Trophoblast cell (in vitro differentiated cells and primary cell): ENCODE measurements at regions not wholly inside any gene's neighbourhood (a gene's known extent, or its start where the extent isn't known, plus 50 kb on each side); places are given as distances from the start of the nearest gene placed in this dataset.

Experiments
- DNase-seq, 2 donors: peaks; one replicate each; pipeline ENCODE4 v3.0.0-alpha.2; 2016
- H2AFZ ChIP-seq: 2 replicates; pipeline ENCODE4 v1.6.1; 2013; ENCODE audit warnings: low read length, moderate library complexity, mild to moderate bottlenecking; ENCODE audit not compliant: insufficient read depth, poor library complexity
- H2AK5ac ChIP-seq: 2 replicates; pipeline ENCODE4 v1.6.1; 2013; ENCODE audit warnings: mild to moderate bottlenecking, low read length
- H2BK120ac ChIP-seq: 2 replicates; pipeline ENCODE4 v1.6.1; 2013; ENCODE audit warnings: low read length, mild to moderate bottlenecking, moderate library complexity; ENCODE audit not compliant: insufficient read depth, poor library complexity
- H2BK12ac ChIP-seq: 2 replicates; pipeline ENCODE4 v1.6.1; 2013; ENCODE audit warnings: mild to moderate bottlenecking, low read length, moderate library complexity
- H2BK5ac ChIP-seq: 2 replicates; pipeline ENCODE4 v1.6.1; 2013; ENCODE audit warnings: low read length, low read depth, moderate library complexity, mild to moderate bottlenecking; ENCODE audit not compliant: poor library complexity
- H3K14ac ChIP-seq: 2 replicates; pipeline ENCODE4 v1.6.1; 2013; ENCODE audit warnings: mild to moderate bottlenecking, low read length
- H3K18ac ChIP-seq: 2 replicates; pipeline ENCODE4 v1.6.1; 2013; ENCODE audit warnings: mild to moderate bottlenecking, low read length
- H3K23ac ChIP-seq: 2 replicates; pipeline ENCODE4 v1.6.1; 2013; ENCODE audit warnings: low read length
- H3K27ac ChIP-seq: 2 replicates; pipeline ENCODE4 v1.5.1; 2013; ENCODE audit warnings: low read depth, mild to moderate bottlenecking, inconsistent platforms, low read length, moderate library complexity
- H3K27me3 ChIP-seq: 2 replicates; pipeline ENCODE4 v1.6.1; 2013; ENCODE audit warnings: inconsistent platforms, mild to moderate bottlenecking, low read length, moderate library complexity; ENCODE audit not compliant: insufficient read depth
- H3K36me3 ChIP-seq, 2 experiments: 1 replicate in 1 of 2; 2 replicates in 1 of 2; pipeline ENCODE4 v1.6.1; 2013; ENCODE audit warnings: low read length in 2 of 2, mild to moderate bottlenecking in 2 of 2, moderate library complexity in 1 of 2; ENCODE audit not compliant: insufficient read depth in 2 of 2, control insufficient read depth in 1 of 2
- H3K4ac ChIP-seq: 2 replicates; pipeline ENCODE4 v1.6.1; 2013; ENCODE audit warnings: low read depth, mild to moderate bottlenecking, low read length, moderate library complexity
- H3K4me1 ChIP-seq, 2 experiments: 1 replicate in 1 of 2; 2 replicates in 1 of 2; pipeline ENCODE4 v1.6.1; 2013; ENCODE audit warnings: low read length in 2 of 2, mild to moderate bottlenecking in 2 of 2, moderate library complexity in 1 of 2; ENCODE audit not compliant: insufficient read depth in 2 of 2, control insufficient read depth in 1 of 2
- H3K4me2 ChIP-seq: 2 replicates; pipeline ENCODE4 v1.6.1; 2013; ENCODE audit warnings: inconsistent platforms, mild to moderate bottlenecking, low read length, moderate library complexity
- H3K4me3 ChIP-seq: 2 replicates; pipeline ENCODE4 v1.5.1; 2013; ENCODE audit warnings: mild to moderate bottlenecking, low read depth, low read length, inconsistent platforms
- H3K79me1 ChIP-seq: one replicate; pipeline ENCODE4 v1.6.1; 2013; ENCODE audit warnings: low read length
- H3K79me2 ChIP-seq: 2 replicates; pipeline ENCODE4 v1.6.1; 2013; ENCODE audit warnings: low read length, mild to moderate bottlenecking; ENCODE audit not compliant: control insufficient read depth, insufficient read depth, poor library complexity
- H3K9ac ChIP-seq: 2 replicates; pipeline ENCODE4 v1.6.1; 2013; ENCODE audit warnings: mild to moderate bottlenecking, low read length
- H3K9me3 ChIP-seq: 2 replicates; pipeline ENCODE4 v1.6.1; 2013; ENCODE audit warnings: low read depth, mild to moderate bottlenecking, control low read depth, inconsistent platforms, low read length; ENCODE audit not compliant: insufficient read depth
- H4K12ac ChIP-seq: 2 replicates; pipeline ENCODE4 v1.6.1; 2013; ENCODE audit warnings: low read depth, mild to moderate bottlenecking, low read length, moderate library complexity
- H4K8ac ChIP-seq: 2 replicates; pipeline ENCODE4 v1.6.1; 2013; ENCODE audit warnings: low read depth, mild to moderate bottlenecking, low read length, moderate library complexity
- H4K91ac ChIP-seq: one replicate; pipeline ENCODE4 v1.6.1; 2013; ENCODE audit warnings: low read depth, mild to moderate bottlenecking, low read length, moderate library complexity
- WGBS: extraction: QIAGEN DNeasy Blood & Tissue Kit; methylation state at CpG from one replicate; pipeline ENCODE4 v1.1.7; 2013; ENCODE audit warnings: missing lambda C conversion rate; ENCODE audit not compliant: insufficient read length, insufficient coverage; ENCODE audit errors: extremely low coverage; 5-methylcytosine and 5-hydroxymethylcytosine counted together

- Histone ChIP-seq H3K27me3 (no peaks in the 10 kb centered on the region), H3K9me3 (peaks cover 2% of the 10 kb centered on the region), H3K23ac (no peak overlapping the region), H3K4me1 (no peaks in the 10 kb centered on the region), H3K36me3 (no peaks in the 10 kb centered on the region), H2BK12ac (no peak overlapping the region), H3K79me2 (no peaks in the 10 kb centered on the region), H2AFZ (no peak overlapping the region), H3K4me2 (no peak overlapping the region), H4K8ac (no peak overlapping the region), H2BK120ac (no peak overlapping the region), H2BK5ac (no peak overlapping the region), H3K4ac (no peak overlapping the region), H4K91ac (no peak overlapping the region), H3K4me3 (no peak overlapping the region), H3K18ac (no peak overlapping the region), H3K79me1 (no peaks in the 10 kb centered on the region), H3K27ac (no peak overlapping the region), H3K14ac (no peak overlapping the region), H4K12ac (no peak overlapping the region), H2AK5ac (no peak overlapping the region), H3K9ac (no peak overlapping the region)
- no CpG with 5 or more reads among the region's 2 CpGs for WGBS
- no peak for DNase-seq
Observed at GRCh38 chr3:159413319-159413718, 575.3 kb upstream of the IL12A start.

GRCh38 chr3:159416856-159417255, 571.8 kb upstream of the IL12A start:
- H4K91ac ChIP-seq = no peak overlapping the region
- peaks cover 2% of the 10 kb centered on the region for H3K9me3 ChIP-seq
- no peaks in the 10 kb centered on the region for H3K27me3 ChIP-seq
- no peak for DNase-seq
- H3K9ac ChIP-seq = no peak overlapping the region
- no peak overlapping the region for H2BK120ac ChIP-seq
- H3K4ac ChIP-seq = no peak overlapping the region
- peaks cover 0 to 3% of the 10 kb centered on the region in 2 experiments for H3K4me1 ChIP-seq
- no peak overlapping the region for H3K18ac ChIP-seq
- WGBS = no CpG with 5 or more reads among the region's 2 CpGs
- no peak overlapping the region for H4K8ac ChIP-seq
- H3K36me3 ChIP-seq = no peaks in the 10 kb centered on the region
- H2AFZ ChIP-seq = no peak overlapping the region
- H3K4me3 ChIP-seq = no peak overlapping the region
- H2AK5ac ChIP-seq = no peak overlapping the region
- no peak overlapping the region for H3K14ac ChIP-seq
- H2BK5ac ChIP-seq = no peak overlapping the region
- no peak overlapping the region for H2BK12ac ChIP-seq
- H4K12ac ChIP-seq = no peak overlapping the region
- no peak overlapping the region for H3K23ac ChIP-seq
- H3K79me2 ChIP-seq = no peaks in the 10 kb centered on the region
- H3K4me2 ChIP-seq = no peak overlapping the region
- no peaks in the 10 kb centered on the region for H3K79me1 ChIP-seq
- H3K27ac ChIP-seq = no peak overlapping the region

- H3K4me2 ChIP-seq = no peak overlapping the region
- peaks cover 0 to 3% of the 10 kb centered on the region in 2 experiments for H3K4me1 ChIP-seq
- H3K79me1 ChIP-seq = no peaks in the 10 kb centered on the region
- H3K4ac ChIP-seq = no peak overlapping the region
- no peak overlapping the region for H3K9ac ChIP-seq
- no peak overlapping the region for H2BK5ac ChIP-seq
- no peak overlapping the region for H4K12ac ChIP-seq
- H4K91ac ChIP-seq = no peak overlapping the region
- no peak overlapping the region for H3K14ac ChIP-seq
- H3K36me3 ChIP-seq = no peaks in the 10 kb centered on the region
- H2BK120ac ChIP-seq = no peak overlapping the region
- no peak overlapping the region for H4K8ac ChIP-seq
- DNase-seq = no peak
- WGBS = no CpG with 5 or more reads among the region's 2 CpGs
- H3K79me2 ChIP-seq = no peaks in the 10 kb centered on the region
- no peak overlapping the region for H2AFZ ChIP-seq
- H3K23ac ChIP-seq = no peak overlapping the region
- peaks cover 2% of the 10 kb centered on the region for H3K9me3 ChIP-seq
- H2AK5ac ChIP-seq = no peak overlapping the region
- H3K27me3 ChIP-seq = no peaks in the 10 kb centered on the region
- no peak overlapping the region for H3K4me3 ChIP-seq
- no peak overlapping the region for H3K27ac ChIP-seq
- no peak overlapping the region for H2BK12ac ChIP-seq
- no peak overlapping the region for H3K18ac ChIP-seq
Observed at GRCh38 chr3:159417761-159418160, 570.9 kb upstream of the IL12A start.

- Histone ChIP-seq H3K14ac (no peak overlapping the region), H3K36me3 (no peaks in the 10 kb centered on the region), H3K4me3 (no peak overlapping the region), H2AK5ac (no peak overlapping the region), H3K79me2 (no peaks in the 10 kb centered on the region), H2BK5ac (no peak overlapping the region), H3K79me1 (no peaks in the 10 kb centered on the region), H3K9ac (no peak overlapping the region), H3K27ac (no peak overlapping the region), H3K18ac (no peak overlapping the region), H3K4me1 (peaks cover 0 to 3% of the 10 kb centered on the region in 2 experiments), H4K12ac (no peak overlapping the region), H4K8ac (no peak overlapping the region), H3K23ac (no peak overlapping the region), H3K4ac (no peak overlapping the region), H3K4me2 (peak overlapping the region; percentile 10), H4K91ac (no peak overlapping the region), H2BK120ac (no peak overlapping the region), H3K27me3 (no peaks in the 10 kb centered on the region), H3K9me3 (peaks cover 2% of the 10 kb centered on the region), H2AFZ (no peak overlapping the region), H2BK12ac (no peak overlapping the region)
- DNase-seq = peak in 1 of 2 donors; percentile 60
- WGBS = no CpG with 5 or more reads among the region's 4 CpGs
Observed at GRCh38 chr3:159418571-159419526, 569.8 kb upstream of the IL12A start.
